ENCODE measurements at regions not wholly inside any gene's neighbourhood (a gene's known extent, or its start where the extent isn't known, plus 50 kb on each side); places are given as distances from the start of the nearest gene placed in this dataset.
"Not testable (repeated sequence)": the region's sequence is repeated elsewhere in the genome, so short reads cannot be mapped to it uniquely, and the experiment has no call there.

DNA sequence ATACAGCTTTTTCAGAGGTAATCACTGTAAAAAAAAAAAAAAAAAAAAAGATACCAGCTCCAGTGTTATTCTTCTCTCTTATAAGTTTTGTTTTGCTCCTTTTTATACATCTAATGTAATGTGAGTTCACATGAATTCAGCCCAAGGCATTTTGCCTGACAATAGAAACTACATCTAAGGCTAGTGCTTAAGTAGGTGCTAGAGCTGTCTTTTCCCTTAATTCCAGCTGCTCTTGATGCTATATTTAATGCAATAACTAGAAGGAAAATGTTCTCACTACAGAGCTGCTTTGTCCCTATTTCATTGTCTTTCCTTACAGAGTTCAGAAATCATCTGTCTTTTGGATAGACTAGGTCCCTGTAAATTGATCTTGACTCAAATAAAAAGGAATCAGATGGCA lies 150.1 kb downstream of the NAA11 start:
- no peak for DNase-seq (ENCODE audit: low spot score)

DNA sequence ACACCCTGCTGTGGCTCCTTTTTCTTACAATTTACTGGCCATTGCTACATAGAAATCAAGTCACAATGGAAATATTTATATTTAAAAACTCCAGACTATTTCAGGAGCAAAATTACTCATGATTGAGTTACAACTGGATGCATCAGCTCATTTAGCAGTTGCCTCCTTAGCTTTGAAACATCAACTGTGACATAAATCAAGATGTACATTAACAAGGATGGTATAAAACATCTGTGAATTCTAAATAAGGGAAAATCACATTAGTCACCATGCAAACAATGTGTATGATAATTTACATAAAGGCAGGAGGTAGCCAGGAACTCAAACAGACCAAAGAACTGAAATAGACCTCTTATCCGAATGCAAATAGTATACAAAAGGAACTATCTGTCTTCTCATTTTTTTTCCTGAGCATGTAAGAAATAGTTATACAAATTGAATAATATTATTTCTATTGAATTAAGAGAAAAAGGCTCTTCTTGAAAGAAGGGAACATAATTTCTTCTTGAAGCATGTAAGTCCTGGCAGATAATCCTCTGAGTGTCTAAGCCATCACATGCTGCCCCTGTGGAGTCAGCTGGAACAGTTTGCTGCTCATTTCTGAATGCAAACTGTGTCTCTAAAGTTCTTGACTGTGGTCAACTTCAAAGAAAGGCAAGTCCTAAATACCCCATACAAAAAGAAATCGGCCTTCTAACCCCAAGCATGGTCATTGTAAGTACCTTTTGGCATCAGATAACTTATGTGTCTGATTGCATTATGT lies 151.2 kb downstream of the NAA11 start:
- DNase-seq (ENCODE audit: low spot score) = no peak

DNA sequence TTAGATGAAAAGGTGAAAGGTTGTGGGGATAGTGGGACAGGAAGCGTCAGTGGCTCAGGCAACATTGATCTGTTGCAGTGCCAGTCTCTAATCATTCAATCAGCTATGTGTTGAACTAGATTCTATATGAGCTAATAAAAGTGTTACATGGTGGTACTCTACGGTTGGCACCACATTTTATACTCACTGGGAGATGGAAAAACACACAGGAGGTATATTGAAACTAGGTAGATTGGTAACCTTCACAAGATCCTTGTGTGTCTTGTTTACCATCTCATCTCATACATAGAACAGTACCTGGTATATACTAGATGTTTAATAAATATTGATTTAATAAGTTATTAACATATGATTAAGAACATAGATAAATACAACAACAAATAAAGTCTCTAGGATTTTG lies 152.7 kb downstream of the NAA11 start:
- DNase-seq (ENCODE audit: low spot score) = no peak

DNA sequence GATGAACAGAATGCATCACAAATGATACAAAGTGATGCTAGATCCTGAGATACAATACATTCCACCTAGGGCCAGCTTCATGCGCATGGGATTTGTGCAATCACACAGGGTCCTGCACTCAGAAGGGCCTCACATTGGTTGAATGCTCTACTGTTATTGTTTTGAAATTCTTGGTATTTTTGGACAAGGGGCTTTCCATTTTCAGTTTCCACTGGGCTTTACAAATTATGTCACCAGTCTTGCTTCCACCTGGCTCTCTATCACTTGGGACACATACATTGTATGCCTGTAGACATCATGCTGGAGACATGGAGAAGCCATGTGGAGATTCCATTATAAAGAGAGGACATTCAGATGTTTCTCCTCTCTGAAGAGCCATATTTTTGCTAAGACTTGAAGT lies 155.8 kb downstream of the NAA11 start:
- DNase-seq (ENCODE audit: low spot score) = no peak

DNA sequence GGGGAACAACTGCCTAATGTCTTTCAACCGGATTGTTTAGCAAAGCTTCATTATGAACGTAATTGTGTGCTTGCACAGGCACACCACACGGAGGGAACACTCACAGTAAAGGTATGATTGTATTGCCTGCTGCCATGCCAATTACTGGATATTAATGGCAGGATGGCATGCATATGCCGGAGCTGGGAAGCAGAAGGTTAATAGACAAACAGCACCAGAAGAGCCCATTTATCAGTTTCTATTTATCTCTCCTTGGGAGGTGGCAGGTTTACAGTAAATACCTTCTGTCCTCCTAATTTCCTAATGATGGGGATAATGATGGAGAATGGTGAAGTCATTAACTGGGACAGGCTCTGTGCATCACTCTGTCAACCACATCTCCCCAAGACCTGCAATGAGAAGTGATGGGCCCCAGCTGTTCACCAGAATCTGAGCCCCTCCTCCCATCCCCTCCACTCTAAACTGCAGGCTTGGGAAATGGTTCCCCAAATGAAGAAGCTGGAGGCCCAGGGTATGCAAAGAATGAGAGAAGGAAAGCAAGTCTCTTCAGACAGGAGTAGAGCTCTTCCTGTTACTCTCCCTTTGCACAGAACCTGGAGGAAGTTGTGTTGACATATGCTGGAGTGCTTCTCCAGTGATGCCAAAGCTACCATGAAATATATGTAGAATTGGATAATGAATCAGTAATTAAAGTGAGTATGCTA lies 160.8 kb downstream of the NAA11 start:
- no peak for DNase-seq (ENCODE audit: low spot score)

DNA sequence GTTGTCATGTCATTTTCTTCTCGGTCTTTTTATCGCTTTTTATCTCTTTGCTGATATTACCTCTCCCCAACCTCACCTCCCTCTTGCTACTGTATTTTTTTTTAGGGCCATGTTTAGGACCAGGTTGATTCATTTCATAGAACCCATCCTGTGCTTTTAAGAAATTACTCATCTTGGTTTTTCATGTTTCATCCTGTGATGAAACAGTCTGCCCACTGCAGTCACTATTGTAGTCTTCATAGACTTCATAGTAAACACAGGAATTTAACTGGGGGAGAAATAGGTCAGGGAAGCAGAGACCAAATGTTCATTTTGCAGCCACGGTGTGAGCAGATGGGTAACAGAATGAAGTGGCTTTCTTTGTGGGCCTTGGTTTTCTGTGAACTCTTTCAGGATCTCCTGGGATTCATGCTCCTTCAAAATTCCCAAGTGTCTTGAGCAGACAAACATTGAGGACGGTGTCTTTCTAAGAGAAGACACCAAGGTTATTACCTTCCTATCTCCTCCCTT lies 161.8 kb downstream of the NAA11 start:
- no peak for DNase-seq (ENCODE audit: low spot score)

DNA sequence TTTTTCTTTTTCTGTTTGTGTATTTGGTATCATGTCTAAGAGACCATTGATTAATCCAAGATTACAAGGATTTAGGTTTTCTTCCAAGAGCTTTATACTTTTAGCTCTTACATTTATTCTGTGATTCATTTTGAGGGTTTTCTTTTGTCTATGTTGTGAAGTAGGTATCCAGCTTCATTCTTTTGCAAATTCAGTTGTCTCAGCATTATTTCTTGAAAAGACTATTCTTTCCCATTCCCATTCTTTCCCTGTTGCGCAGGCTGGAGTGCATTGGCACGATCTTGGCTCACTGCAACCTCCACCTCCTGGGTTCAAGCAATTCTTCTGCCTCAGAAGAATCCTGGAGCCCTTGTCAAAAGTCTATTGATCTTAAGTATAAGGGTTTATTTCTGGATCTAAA lies 164.9 kb downstream of the NAA11 start:
- DNase-seq (ENCODE audit: low spot score) = no peak

DNA sequence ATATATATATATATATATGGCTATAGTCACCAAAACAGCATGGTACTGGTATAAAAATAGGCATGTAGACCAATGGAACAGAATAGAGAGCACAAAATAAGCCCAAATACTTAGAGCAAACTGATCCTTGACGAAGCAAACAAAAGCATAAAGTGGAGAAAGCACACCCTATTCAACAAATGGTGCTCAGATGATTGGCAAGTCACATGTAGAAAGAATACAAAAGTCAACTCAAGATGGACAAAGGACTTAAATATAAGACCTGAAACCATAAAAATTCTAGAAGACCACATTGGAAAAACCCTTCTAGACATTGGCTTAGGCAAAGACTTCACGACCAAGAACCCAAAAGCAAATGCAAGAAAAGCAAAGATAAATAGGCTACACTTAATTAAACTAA lies 167.2 kb downstream of the NAA11 start:
- DNase-seq (ENCODE audit: low spot score) = not testable (repeated sequence)

DNA sequence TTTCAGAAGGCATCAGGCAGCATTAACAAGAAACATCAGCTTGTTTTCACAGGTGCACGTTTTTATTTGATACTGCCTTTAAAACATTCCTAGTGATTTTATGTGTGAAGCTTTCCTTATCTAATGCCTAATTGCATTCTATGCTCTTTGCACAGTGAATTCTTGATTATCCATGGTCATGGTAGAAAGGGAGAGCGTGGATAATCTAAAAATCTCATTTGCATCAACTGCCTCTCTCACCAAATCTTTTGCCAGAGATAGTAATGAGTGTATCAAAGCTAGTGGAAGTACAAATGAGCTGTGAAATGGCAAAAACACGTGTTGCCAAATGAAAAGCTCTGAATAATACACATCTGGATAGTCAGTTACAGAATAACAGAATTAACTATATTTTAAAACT lies 170.5 kb downstream of the NAA11 start:
- no peak for DNase-seq (ENCODE audit: low spot score)

DNA sequence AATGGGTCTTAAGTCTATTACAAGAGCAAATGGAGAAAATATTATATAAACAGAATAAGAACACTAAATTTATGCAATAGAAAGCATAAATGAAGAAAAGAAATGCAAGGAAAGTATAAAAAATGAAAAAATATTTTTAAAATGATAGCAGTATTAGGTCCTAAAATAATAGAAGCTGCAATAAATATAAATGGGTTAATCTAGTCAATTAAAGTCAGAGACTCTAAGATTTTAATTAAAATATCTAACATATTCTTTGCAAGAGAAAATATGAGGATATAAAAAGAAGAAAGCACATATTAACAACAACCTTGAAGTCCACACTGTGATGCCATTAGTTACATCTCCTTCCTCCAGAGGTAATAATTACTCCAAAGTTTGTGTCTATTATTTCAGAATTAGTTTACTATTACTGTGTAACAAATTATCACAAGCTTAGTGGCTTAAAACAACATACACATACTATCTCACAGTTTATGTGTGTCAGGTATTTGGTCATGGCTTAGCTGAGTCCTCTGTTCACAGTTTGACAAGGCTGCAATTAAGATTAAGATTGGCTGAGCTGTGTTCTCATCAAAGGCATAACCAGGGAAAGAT lies 174.9 kb downstream of the NAA11 start:
- no peak for DNase-seq (ENCODE audit: low spot score)

DNA sequence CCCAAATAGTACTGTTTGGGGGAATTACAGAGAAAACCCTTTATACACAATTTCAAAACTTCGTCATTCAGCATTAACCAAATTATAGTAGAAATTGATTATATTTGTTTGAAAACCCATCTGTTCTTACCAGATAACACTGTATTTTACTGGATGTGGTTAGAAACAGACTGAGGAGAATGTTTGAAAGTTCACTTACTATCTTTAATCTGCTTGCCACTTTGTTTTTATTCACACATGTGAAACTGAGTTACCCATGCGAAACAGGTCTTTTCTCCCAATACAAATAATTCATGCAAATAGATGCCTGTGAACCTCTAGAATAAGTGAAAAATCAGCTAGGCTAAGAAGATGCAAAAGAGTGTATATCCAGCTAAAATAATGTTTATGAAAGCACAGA lies 177.5 kb downstream of the NAA11 start:
- DNase-seq (ENCODE audit: low spot score) = no peak

DNA sequence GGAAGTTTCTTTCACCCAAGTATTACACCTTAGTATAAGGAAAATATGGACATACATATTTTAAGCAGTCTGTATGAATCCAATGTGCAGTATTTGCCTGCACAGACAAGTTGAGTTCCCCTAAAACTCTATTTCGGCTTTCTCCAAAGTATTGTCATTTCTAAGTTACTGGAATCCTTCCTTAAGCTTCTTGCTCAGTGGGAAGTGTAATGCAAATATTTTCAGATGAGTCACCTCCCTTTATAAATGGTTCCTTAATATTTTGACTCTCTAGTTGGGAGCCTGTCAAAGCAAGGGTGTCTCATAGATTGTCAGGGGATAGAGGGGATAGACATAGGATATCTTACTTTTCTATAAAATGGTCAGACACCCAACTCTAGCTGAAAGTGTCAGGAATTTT lies 178.6 kb downstream of the NAA11 start:
- no peak for DNase-seq (ENCODE audit: low spot score)

DNA sequence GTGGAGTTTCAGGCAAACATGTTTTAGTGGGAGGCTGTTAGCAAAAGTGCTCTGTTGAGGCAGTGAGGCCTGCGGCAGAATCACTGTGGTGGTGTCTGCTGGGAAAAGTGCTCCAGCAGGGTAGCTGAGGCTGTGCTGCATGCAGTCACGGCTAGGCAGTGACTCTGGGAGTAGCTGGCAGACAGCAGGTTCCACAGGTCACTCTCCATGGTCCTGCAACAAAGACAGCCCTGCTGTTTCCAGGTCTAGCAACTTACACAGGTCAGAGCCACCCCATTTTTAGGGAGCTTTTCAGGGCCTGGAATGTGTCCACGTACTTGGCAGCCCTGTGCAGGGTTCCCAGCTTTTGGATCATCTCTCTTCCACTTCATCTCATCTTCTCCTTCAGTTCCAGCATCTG lies 184.3 kb downstream of the NAA11 start:
- peak; percentile 8 for DNase-seq (ENCODE audit: low spot score)

DNA sequence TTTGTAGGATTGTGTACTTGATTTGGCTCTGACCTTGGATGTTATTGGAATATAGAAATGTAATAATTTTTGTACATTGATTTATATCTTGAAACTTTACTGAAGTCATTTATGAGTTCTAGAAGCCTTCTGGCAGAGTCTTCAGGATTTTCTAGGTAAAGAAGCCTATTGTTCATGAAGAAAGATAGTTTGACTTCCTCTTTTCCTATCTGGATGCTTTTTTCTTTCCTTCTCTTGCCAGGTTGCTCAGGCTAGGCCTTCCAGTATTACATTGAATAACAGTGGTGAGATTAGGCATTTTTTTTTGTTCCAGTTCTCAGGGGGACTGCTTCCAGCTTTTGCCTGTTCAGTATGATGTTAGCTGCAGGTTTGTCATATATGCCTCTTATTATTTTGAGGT lies 191.1 kb downstream of the NAA11 start:
- DNase-seq (ENCODE audit: low spot score) = no peak

DNA sequence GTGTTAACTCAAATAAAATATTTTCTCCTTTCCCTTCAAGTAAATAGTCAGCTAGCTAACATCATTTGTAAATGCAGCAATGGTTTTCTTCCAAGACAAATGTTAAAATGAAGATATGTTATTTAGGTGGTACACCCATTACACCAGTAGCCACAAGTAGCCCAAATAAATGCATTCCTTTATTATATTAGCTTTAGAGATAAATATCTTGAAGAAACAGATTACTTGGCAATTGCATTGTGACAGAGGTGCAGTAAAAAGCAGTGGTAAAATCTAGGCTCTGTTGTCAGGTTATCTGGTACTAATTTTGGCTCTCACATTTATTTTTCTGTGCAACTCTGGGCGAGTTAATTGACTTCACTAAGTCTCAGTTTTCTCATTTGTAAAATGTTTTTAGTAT lies 193.0 kb downstream of the NAA11 start:
- DNase-seq (ENCODE audit: low spot score) = no peak

DNA sequence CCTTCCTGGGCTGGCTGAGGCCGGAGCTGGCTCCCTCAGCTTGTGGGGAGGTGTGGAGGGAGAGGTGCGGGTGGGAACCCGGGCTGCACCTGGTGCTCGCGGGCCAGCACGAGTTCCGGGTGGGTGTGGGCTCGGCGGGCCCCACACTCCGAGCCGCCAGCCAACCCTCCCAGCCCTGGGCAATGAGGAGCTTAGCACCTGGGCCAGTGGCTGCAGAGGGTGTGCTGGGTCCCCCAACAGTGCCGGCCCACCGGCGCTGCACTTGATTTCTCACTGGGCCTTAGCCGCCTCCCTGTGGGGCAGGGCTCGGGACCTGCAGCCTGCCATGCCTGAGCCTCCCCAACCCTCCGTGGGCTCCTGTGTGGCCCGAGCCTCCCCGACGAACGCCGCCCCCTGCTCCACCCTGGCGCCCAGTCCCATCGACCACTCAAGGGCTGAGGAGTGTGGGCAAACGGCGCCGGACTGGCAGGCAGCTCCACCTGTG lies 182.7 kb upstream of the PAQR3 start:
- no peak for DNase-seq (ENCODE audit: low spot score)

DNA sequence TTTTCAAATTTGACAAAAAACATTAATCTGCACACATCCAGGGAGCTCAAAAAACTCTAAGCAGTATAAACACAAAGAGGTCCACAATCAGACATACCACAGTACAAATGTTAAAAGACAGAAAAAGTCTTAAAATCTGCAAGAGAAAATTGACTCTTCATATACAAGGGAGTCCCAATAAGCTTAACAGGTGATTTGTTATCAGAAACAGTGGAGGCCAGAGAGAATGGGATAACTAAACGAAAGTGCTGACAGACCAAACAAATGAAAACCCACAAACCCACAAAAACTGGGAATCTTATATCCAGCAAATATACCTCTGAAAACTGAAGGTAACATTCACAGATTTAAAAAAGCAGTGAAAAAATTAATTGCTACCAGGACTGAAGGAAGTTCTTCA lies 182.0 kb upstream of the PAQR3 start:
- DNase-seq (ENCODE audit: low spot score) = no peak

DNA sequence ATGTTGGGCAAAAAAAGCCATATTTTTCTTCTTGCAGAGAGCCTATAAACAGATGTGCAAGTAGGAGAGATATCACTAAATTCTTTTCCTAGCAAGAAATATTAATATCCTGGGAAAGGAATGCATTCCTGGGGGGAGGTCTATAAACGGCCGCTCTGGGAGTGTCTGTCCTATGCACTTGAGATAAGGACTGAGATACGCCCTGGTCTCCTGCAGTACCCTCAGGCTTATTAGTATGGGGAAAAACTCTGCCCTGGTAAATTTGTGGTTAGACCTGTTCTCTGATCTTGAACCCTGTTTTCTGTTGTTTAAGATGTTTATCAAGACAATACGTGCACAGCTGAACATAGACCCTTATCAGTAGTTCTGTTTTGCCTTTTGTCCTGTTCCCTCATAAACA lies 177.8 kb upstream of the PAQR3 start:
- not testable (repeated sequence) for DNase-seq (ENCODE audit: low spot score)

DNA sequence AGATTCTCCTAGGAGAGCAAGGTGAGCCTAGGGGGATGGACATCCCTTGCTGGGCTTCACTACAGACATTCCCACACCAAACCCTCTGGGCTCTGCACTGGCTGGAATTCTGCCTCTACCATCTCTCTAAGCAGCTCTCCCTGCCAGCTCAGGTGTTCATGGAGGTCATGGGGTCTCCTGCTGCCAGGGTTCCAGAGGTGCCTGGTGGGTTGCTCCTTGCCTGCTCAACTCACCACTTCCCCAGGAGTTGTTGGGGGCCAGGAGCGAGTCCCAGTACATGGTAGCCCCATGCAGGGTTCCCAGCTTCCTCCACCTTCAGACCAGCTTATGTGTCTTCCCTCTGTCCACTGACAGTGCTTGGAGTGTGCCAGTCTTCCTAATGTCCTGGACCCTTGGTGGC lies 167.8 kb upstream of the PAQR3 start:
- no peak for DNase-seq (ENCODE audit: low spot score)

DNA sequence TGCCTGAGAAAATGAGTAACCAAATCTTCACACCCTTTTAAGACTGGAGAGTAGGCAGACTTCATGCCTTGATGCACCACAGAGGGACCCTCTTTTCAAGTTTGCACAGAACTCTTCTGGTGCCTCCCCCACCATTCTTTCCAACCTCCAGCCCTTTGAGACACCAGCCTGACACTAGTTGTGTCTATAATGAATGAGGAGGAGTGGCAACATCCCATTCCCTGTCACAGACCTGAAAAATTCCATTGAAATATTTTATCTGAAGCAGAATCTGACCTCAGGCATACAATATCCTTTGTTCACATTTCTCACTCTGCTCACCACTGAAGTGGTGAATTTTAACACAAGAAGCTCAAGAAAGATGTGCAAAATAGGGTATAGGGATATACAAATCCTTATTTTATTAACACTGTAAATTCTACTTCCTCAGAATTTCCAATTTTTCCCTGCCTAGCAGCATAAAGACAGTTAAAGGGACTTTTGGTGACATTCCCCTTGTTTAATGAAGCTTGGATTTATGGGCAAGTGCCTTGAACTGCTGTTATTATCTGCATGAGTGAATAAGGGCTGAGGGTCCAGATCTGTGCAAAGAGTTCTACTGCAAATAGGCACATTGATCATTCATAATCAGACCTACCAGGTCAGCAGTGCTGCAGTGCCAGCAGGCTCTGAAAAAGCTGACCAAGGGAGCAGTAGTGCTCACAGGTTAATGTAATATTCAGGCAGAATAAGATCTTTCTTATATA lies 149.9 kb upstream of the PAQR3 start:
- no peak for DNase-seq (ENCODE audit: low spot score)

DNA sequence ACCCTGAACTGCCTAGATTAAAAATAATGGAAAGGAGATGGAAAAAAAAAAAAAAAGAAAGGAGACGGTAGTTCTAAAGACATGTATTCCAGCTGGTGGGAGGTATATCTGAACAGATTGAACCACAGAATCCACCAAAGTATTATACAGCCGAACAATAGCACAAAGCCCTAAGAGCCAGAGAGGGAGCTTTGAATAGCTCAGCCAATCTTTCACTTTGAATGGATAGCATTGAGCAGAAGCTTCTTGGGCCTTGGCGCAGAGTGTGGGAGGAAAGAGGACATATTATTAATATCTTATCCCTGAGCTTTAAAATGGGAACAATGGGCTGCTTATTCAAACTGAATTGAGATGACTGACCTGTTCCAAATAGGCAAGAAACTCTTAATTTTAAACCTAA lies 147.8 kb upstream of the PAQR3 start:
- no peak for DNase-seq (ENCODE audit: low spot score)

DNA sequence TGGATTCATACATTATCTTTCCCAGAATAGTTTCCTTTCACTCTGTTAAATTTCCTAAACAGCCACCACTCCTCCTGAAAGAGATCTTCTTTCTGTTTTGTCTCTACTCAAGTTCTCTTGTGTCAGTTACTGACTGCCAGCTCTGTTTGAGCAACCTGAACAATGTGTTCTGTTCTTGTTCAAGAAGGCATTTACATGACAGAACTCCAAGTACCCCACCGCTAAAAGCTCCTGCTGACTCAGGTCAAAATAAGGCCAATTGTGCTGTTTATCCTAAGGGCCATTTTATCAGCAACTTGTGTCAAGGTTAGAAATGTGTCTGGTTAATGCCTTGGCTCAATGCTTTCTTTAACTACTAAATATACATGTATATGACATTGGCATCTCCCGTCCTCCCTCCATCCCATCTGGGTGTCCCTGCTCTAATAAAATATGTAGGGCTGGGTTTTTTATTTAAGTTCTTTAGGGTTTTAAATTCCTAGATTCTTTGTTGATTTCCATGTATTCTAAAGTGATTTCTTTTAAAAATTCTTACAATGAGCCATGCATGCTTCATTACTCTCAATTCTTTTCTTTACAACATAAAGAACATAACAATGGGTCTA lies 144.3 kb upstream of the PAQR3 start:
- DNase-seq (ENCODE audit: low spot score) = no peak

Measured in GM03348 (cell line).